Activated CD4-positive, alpha-beta T cell treated with anti-CD3 and anti-CD28 coated beads for 36 hours (primary cell): ENCODE measurements at regions not wholly inside any gene's neighbourhood (a gene's known extent, or its start where the extent isn't known, plus 50 kb on each side); places are given as distances from the start of the nearest gene placed in this dataset.

Experiments
- ATAC-seq: fragments of 200-7000 bp; cut with Tn5 transposase; one replicate; pipeline ENCODE4 v1.10.0; 2021; ENCODE audit warnings: mild to moderate bottlenecking, moderate library complexity
- CTCF ChIA-PET: fragments of 350-600 bp; sonication (Branson Sonifier 250); formaldehyde crosslinking; loops from one replicate; lab custom pipeline; 2021; ENCODE audit warnings: antibody characterized with exemption; lab: Charles Lee
- POLR2A ChIA-PET: fragments of 350-600 bp; sonication (Branson Sonifier 250); formaldehyde crosslinking; loops from one replicate; lab custom pipeline; 2021; ENCODE audit warnings: antibody characterized with exemption, inconsistent platforms; lab: Charles Lee
- DNase-seq: peaks from one replicate; pipeline ENCODE4 v3.0.0-alpha.2; 2020
- H3K27ac Mint-ChIP-seq: one replicate; pipeline ENCODE4 v1.8.0; 2021; ENCODE audit warnings: mixed read lengths
- H3K27me3 Mint-ChIP-seq: one replicate; pipeline ENCODE4 v1.8.0; 2021; ENCODE audit warnings: mixed read lengths
- H3K36me3 Mint-ChIP-seq: one replicate; pipeline ENCODE4 v1.8.0; 2021; ENCODE audit warnings: low read depth, mixed read lengths
- H3K4me1 Mint-ChIP-seq: one replicate; pipeline ENCODE4 v1.8.0; 2021; ENCODE audit warnings: mixed read lengths
- H3K4me3 Mint-ChIP-seq: one replicate; pipeline ENCODE4 v1.8.0; 2021; ENCODE audit warnings: mild to moderate bottlenecking, moderate library complexity, mixed read lengths
- H3K9me3 Mint-ChIP-seq: one replicate; pipeline ENCODE4 v1.8.0; 2021; ENCODE audit warnings: low read depth, mixed read lengths
- intact Hi-C, 2 experiments: fragments of 100-400 bp; cut with DNase I in 1 of 2; cut with micrococcal nuclease in 1 of 2; formaldehyde crosslinking; loops; one replicate each; pipeline versions ENCODE4 v1.14.2 to v1.15.1; 2022 to 2024; cut with DNase I, micrococcal nuclease

DNA sequence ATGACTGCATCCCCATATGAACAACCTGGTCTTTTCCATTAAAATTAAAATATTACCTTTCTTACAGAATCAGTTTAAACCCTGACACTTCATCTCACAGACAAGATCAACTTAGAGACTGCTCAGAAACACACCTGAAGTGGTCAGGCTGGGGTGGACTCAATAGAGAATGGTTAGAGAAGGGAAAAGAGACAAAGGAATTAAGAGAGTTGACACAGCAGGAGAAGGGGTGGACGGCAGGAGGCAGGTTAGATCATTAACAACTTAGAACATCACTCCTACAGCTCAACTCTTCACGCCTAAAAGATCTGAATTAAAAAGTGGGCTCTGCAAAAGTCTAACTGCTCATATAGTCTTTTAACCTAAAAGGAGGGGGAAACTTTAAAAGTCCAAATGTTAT is 157.7 kb upstream of the COL1A2 start:
- intact Hi-C loops, result no loop called here
- no peak for DNase-seq
- Mint-ChIP-seq H3K4me1 (no peaks in the 10 kb centered on the region), H3K27me3 (peaks cover 4% of the 10 kb centered on the region), H3K36me3 (no peaks in the 10 kb centered on the region), H3K4me3 (no peak overlapping the region), H3K27ac (no peak overlapping the region), H3K9me3 (no peaks in the 10 kb centered on the region)
- no peak for ATAC-seq
- CTCF ChIA-PET, result no interaction called here
- POLR2A ChIA-PET, result no interaction called here

DNA sequence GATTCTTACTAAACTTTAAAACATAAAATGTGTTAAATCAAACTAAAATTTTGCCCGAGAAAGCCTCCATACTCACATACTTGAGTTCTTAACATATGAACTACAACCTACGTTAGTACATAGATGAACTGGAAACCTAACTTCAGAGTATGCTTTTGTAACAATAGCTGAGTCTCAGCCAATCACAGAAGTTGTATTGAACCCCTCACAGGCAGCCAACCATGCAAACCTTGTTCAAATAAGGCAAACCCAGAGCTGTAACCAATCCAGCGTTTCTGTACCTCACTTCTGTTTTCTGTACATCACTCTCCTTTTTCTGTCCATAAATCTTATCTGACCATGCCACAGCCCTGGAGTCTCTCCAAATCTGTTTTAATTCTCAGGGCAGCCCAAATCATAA is 157.3 kb upstream of the COL1A2 start:
- ChIA-PET POLR2A (no interaction called here), CTCF (no interaction called here)
- no peak overlapping the region for H3K27ac Mint-ChIP-seq
- no peak overlapping the region for H3K4me3 Mint-ChIP-seq
- H3K36me3 Mint-ChIP-seq, result no peaks in the 10 kb centered on the region
- DNase-seq, result no peak
- intact Hi-C loops, result no loop called here
- no peaks in the 10 kb centered on the region for H3K9me3 Mint-ChIP-seq
- no peak for ATAC-seq
- H3K27me3 Mint-ChIP-seq, result peaks cover 1% of the 10 kb centered on the region
- no peaks in the 10 kb centered on the region for H3K4me1 Mint-ChIP-seq

- DNase-seq (no peak), ATAC-seq (no peak)
- Mint-ChIP-seq H3K4me3 (no peak overlapping the region), H3K27me3 (no peaks in the 10 kb centered on the region), H3K36me3 (no peaks in the 10 kb centered on the region), H3K4me1 (no peaks in the 10 kb centered on the region), H3K27ac (no peak overlapping the region), H3K9me3 (no peaks in the 10 kb centered on the region)
- ChIA-PET CTCF (interaction anchor here (1.1 kb wide), 1 partner anchor 9 kb away, joined by 3 read pairs; no protein-coding TSS in a partner anchor), POLR2A (no interaction called here)
- intact Hi-C loops, result no loop called here
Measured at GRCh38 chr7:94239661-94240234, 154.9 kb upstream of the COL1A2 start.

DNA sequence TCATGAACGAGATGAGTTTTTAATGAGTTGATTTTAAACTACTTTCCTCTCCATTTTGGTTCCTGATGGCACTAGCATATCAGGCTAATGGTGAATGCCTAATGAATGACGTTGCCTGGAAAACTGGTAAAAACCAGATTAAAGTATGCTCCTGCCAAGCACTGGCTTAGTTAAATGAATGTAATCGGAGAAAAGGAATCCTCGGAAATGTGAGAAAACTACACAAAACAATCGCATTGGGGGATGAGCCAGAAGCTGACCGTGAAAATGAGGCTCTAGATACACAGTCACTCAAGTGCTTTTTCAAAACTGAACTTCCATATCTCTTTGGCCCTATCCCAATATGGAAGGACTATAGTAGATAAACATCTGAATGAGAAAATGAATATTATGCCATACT is 153.8 kb upstream of the COL1A2 start:
- Mint-ChIP-seq H3K4me1 (no peaks in the 10 kb centered on the region), H3K9me3 (no peaks in the 10 kb centered on the region), H3K27ac (no peak overlapping the region), H3K36me3 (no peaks in the 10 kb centered on the region), H3K4me3 (no peak overlapping the region), H3K27me3 (no peaks in the 10 kb centered on the region)
- no peak for DNase-seq
- ChIA-PET CTCF (interaction anchor here (0.6 kb wide), 1 partner anchor 110 kb away, joined by 3 read pairs; no protein-coding TSS in a partner anchor), POLR2A (interaction anchor here (0.7 kb wide), 1 partner anchor 610 kb away, joined by 4 read pairs; no protein-coding TSS in a partner anchor)
- no peak for ATAC-seq
- intact Hi-C loops, result no loop called here

DNA sequence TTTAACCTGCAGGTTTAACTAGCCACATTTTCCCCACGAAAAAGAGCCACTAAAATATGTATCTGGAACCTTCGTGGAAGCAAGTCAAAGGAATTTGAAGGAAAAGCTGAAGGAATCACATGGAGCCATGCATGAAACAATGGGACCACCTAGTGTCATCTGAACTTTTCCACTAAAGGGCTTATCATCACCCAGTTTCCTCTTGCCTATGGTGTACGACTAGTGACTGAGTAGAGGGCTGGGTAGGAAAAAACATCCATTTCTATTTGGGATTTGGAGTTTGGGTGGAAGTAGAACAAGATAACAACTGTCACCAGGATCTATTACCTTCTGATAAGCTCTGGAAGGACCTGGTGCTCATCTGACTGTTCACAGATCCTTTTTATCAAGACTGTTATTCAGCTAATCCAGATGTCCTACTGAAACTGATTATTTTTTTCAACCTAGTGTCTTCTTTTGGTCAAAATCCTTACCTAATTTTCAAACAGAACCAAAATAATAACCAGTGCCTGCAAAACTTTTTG is 153.2 kb upstream of the COL1A2 start:
- intact Hi-C loops, result no loop called here
- no peaks in the 10 kb centered on the region for H3K9me3 Mint-ChIP-seq
- no peak overlapping the region for H3K27ac Mint-ChIP-seq
- no peaks in the 10 kb centered on the region for H3K36me3 Mint-ChIP-seq
- ChIA-PET CTCF (interaction anchor here (0.6 kb wide), 1 partner anchor 109 kb away, joined by 3 read pairs; no protein-coding TSS in a partner anchor), POLR2A (no interaction called here)
- ATAC-seq, result no peak
- H3K4me3 Mint-ChIP-seq, result no peak overlapping the region
- no peaks in the 10 kb centered on the region for H3K4me1 Mint-ChIP-seq
- no peaks in the 10 kb centered on the region for H3K27me3 Mint-ChIP-seq
- no peak for DNase-seq

DNA sequence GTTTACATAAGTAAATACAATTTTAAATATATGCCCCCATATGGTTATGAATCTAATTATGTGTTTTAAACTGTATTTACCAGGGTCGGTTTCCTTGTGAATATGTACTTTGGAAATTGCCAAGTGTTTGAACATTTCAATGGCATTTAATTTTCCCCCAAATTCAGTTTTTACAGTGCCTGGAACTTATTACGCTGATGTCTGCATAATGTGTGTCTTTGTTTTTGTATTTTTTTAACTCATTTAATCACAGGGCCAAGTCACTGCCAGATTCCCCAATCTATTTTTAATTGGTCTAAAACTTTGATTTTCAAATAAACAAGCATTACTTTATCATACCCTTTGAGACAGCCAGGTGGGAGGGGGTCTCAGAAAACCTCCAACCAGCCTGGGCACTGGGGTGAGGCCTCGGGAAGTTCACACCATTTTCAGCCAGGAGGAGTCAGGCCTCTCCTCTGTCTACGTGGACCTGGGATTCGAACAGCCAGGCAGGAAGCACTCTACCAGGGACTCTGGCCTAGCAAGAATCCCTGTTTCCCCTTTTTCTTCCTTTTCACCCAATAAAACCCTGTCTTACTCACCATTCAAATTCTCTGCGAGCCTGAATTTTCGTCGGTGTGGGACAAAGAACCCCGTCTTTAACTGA is 151.5 kb upstream of the COL1A2 start:
- Mint-ChIP-seq H3K9me3 (no peaks in the 10 kb centered on the region), H3K4me3 (no peak overlapping the region), H3K36me3 (no peaks in the 10 kb centered on the region), H3K27ac (no peak overlapping the region), H3K27me3 (no peaks in the 10 kb centered on the region), H3K4me1 (no peaks in the 10 kb centered on the region)
- POLR2A ChIA-PET, result no interaction called here
- CTCF ChIA-PET, result no interaction called here
- intact Hi-C loops, result no loop called here
- ATAC-seq (no peak), DNase-seq (no peak)

DNA sequence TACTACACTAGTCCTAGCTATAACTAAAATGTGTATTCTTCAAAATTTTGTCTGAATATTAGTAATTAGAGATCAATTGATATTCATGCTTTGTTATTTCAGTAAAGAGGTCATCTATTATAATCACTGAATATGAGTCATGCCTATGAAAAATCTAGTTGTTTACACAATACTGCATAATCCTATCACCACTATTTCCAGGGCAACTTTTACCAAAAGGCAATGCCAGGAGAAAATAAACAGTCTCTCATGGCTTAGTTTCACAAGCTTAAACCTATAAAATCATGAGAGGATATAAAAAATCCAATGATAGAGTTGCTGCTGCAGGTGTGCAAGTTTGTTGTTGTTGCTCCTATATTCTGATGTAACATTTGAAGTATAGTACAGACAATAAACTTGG is 149.9 kb upstream of the COL1A2 start:
- ChIA-PET POLR2A (no interaction called here), CTCF (interaction anchor here (0.6 kb wide), 1 partner anchor 369 kb away, joined by 3 read pairs; no protein-coding TSS in a partner anchor)
- Mint-ChIP-seq H3K27me3 (no peaks in the 10 kb centered on the region), H3K4me1 (no peaks in the 10 kb centered on the region), H3K27ac (no peak overlapping the region), H3K4me3 (no peak overlapping the region), H3K36me3 (no peaks in the 10 kb centered on the region), H3K9me3 (no peaks in the 10 kb centered on the region)
- no peak for DNase-seq
- ATAC-seq, result no peak
- intact Hi-C loops, result no loop called here

DNA sequence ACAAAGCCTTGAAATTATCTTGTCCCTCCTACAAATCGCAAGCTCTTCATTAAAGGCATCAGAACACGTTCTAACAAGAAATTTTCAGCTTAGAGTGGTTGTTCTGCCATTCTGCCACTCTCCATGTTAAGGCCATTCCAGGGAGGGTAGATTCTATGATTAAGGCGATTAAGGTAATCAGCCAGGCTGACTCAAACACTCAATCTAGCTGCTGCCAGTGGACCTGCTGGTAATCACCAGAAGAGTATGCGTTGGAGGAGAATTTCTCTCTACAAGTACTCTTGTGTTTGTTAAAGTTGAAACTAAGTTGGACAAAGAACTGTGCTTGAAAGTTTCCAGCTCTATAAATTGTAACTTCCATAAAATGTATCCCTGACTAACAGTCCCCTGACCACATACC is 149.2 kb upstream of the COL1A2 start:
- Mint-ChIP-seq H3K9me3 (no peaks in the 10 kb centered on the region), H3K27me3 (no peaks in the 10 kb centered on the region), H3K4me1 (no peaks in the 10 kb centered on the region), H3K36me3 (no peaks in the 10 kb centered on the region), H3K27ac (no peak overlapping the region), H3K4me3 (no peak overlapping the region)
- ATAC-seq (no peak), DNase-seq (no peak)
- ChIA-PET CTCF (no interaction called here), POLR2A (no interaction called here)
- intact Hi-C loops, result no loop called here

DNA sequence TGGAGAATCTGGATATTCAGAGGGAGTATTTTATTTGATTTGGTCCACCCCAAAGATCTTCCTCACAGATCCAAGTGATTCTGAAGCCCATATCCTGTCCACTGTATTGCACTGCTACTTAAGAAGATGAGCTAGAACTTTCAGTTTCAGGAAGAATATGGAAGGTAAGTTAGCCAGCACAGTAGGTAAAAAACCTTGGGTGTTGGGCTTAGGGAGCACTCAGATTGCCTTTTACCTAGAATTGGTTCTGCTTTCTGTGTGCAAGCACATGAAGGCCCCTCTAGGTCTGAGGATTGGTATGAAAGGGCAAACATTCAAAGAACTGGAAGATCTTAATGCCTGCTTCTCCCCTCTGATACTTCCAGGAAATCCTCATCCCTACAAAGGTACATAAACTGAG is 146.7 kb upstream of the COL1A2 start:
- Mint-ChIP-seq H3K4me1 (no peaks in the 10 kb centered on the region), H3K9me3 (no peaks in the 10 kb centered on the region), H3K27me3 (no peaks in the 10 kb centered on the region), H3K36me3 (no peaks in the 10 kb centered on the region), H3K4me3 (no peak overlapping the region), H3K27ac (no peak overlapping the region)
- ATAC-seq, result no peak
- CTCF ChIA-PET, result interaction anchor here (0.6 kb wide), 2 partner anchors 9 to 1547 kb away, joined by 3 read pairs; no protein-coding TSS in a partner anchor
- POLR2A ChIA-PET, result no interaction called here
- DNase-seq, result no peak
- intact Hi-C loops, result no loop called here

DNA sequence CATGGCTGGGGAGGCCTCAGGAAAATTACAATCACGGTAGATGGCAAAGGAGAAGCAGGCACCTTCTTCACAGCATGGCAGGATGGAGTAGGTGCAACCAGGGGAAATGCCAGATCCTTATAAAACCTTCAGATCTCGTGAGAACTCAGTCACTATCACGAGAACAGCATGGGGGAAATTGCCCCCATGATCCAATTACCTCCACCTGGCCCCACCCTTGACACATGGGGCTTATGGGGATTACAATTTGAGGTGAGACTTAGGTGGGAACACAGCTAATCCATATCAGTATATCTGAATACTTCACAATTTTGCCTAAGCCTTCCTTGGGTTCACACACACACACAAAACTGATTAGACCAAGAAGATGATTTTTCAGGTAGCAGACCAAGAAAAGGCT is 145.1 kb upstream of the COL1A2 start:
- no peak overlapping the region for H3K27ac Mint-ChIP-seq
- no peak overlapping the region for H3K4me3 Mint-ChIP-seq
- DNase-seq (no peak), ATAC-seq (no peak)
- peaks cover 2% of the 10 kb centered on the region for H3K27me3 Mint-ChIP-seq
- H3K9me3 Mint-ChIP-seq, result no peaks in the 10 kb centered on the region
- ChIA-PET POLR2A (no interaction called here), CTCF (no interaction called here)
- H3K4me1 Mint-ChIP-seq, result no peaks in the 10 kb centered on the region
- H3K36me3 Mint-ChIP-seq, result no peaks in the 10 kb centered on the region
- intact Hi-C loops, result no loop called here

DNA sequence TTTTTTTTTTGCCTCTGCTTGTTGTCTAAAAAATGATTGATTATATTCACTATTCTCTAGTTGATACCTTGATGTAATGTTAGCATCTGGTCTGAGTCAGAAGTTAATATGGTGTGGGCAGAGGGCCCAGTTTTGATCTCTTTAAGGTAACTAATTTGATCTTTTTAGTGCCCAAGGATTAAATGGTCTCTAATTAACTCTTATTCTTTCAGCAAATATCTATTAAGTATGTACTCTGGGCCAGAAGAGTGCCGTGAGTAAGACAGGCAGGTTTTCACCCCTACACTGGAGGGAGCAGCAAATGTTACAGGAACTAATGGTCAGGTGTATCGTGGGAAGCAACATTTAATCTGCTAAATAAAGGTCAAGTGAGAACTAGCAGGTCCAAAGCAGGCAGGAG is 144.6 kb upstream of the COL1A2 start:
- H3K36me3 Mint-ChIP-seq, result no peaks in the 10 kb centered on the region
- no peak for ATAC-seq
- H3K4me1 Mint-ChIP-seq, result no peaks in the 10 kb centered on the region
- H3K9me3 Mint-ChIP-seq, result no peaks in the 10 kb centered on the region
- ChIA-PET CTCF (no interaction called here), POLR2A (no interaction called here)
- peaks cover 2% of the 10 kb centered on the region for H3K27me3 Mint-ChIP-seq
- no peak for DNase-seq
- intact Hi-C loops, result no loop called here
- no peak overlapping the region for H3K27ac Mint-ChIP-seq
- no peak overlapping the region for H3K4me3 Mint-ChIP-seq

- DNase-seq, result no peak
- CTCF ChIA-PET, result no interaction called here
- intact Hi-C loops, result no loop called here
- POLR2A ChIA-PET, result no interaction called here
- Mint-ChIP-seq H3K9me3 (no peaks in the 10 kb centered on the region), H3K36me3 (no peaks in the 10 kb centered on the region), H3K4me1 (no peaks in the 10 kb centered on the region), H3K27me3 (peaks cover 2% of the 10 kb centered on the region), H3K4me3 (no peak overlapping the region), H3K27ac (no peak overlapping the region)
- ATAC-seq, result no peak
Measured at GRCh38 chr7:94250987-94251386, 143.7 kb upstream of the COL1A2 start.
